GM18861 (cell line): ENCODE measurements at regions not wholly inside any gene's neighbourhood (a gene's known extent, or its start where the extent isn't known, plus 50 kb on each side); places are given as distances from the start of the nearest gene placed in this dataset.

ENCODE experiments used
- ATAC-seq: cut with Tn5 transposase; IDR thresholded peaks from one replicate; pipeline ENCODE4 v1.9.1; 2021; ENCODE audit not compliant: unreplicated experiment

- ATAC-seq: no peak
These were observed 150.2 kb upstream of the GSE1 start for GRCh38 chr16:85462714-85463611.

GRCh38 chr16:85463672-85464382, 149.3 kb upstream of the GSE1 start:
- ATAC-seq: no peak

DNA sequence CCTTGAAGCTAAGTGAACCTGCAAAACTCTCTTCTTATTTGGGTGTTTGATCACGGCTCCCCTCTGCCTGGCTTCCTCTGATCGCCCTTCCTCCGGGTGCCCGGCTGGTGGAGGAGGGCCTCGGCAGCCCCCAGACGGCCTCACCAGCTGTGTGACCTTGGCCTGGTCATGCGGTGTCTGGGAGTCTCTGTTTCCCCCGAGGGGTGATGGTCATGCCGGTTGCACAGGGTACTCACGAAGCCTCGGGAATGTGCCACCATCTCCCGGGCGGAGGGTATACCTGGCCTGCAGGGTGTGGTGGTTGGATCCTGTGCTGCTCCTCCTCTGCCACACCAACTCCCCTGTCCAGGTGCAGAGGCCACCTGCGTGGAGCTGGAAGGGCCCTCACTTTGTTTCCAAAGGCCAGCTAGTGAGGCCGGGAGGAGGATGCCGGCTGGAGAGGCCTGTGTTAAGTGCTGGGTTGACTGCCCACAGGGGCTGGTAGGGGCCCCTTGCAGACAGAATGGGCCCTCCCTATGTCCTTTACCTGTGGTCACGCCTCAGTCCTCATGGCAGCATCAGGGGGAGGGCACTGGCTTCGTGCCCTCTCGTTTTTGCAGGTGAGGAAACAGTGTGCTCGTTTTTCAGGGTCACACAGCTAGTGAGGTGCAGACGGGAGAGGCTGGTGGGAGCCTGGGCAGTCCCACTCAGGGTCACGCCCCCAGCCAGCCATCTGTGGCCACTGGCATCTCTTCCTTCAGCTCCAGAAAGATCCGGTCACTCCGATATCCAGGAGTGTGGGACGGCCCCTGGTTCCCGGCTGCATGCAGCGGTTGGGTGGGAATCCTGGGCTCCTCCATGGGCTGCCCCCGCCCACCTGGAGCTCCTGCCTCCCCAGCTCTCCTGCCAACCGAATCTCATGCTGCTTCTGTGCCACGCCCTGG, 148.5 kb upstream of the GSE1 start:
- no peak for ATAC-seq

- no peak for ATAC-seq
These were observed 147.5 kb upstream of the GSE1 start for GRCh38 chr16:85465328-85466303.

DNA sequence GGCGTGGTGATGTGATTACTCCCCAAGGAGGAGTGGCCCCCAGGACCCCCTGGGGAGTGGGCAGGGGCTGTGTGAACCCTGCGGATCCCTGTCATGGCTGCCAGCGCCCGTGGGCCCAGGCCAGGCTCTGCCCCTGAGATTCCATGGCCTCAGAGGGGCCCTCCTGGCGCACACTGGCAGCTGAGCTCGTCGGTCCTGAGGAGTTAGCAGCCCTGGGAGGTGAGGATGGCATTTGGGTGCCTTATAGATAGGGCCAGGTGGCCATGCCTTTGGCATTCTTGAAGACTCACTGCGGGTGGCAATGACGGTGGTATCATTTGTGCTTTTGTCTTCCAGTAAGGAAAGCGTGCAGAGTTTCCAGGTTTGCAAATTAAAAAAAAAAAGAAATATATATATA, 146.8 kb upstream of the GSE1 start:
- ATAC-seq: no peak

DNA sequence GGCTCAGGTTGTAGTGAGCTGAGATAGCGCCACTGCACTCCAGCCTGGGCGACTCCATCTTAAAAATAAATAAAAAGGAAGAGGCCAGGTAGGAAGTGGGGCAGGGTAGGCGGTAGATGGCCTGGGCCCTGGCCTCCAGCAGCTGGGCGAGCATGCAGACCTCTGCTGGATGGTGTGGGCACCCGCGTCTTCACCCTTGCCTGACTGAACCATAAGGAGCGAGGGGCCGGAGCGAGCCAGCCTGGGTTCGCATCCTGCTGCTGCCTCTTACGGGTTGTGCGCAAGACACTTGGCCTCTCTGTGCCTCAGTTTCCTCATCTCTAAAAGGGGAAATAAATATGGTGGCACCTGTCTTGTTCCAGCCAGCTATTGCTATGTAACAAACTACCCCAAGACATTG, 146.1 kb upstream of the GSE1 start:
- ATAC-seq: no peak

GRCh38 chr16:85469929-85470590, 143.1 kb upstream of the GSE1 start:
- ATAC-seq: no peak

- ATAC-seq: no peak
These were observed 142.2 kb upstream of the GSE1 start for GRCh38 chr16:85470873-85471272.

- ATAC-seq: no peak
These were observed 141.4 kb upstream of the GSE1 start for GRCh38 chr16:85471469-85472431.

DNA sequence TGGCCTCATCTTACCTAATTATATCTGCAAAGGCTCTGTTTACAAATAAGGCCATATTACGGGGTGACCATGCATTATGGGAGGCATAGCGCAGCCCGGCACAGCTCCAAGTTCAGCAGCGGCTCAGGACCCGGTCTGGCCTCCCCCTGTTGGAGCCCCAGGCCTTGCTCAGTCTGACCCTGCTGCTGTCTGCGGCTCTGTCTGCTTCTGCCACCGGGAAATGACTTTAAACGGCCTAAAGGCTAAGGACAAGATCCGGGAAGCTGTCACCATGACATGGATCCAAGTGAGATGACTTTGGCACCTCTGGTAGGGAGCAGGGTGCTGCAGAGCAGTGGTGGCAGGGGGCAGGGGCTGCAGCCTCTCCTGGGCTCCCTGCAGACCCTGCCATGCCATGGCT, 140.6 kb upstream of the GSE1 start:
- ATAC-seq: no peak

- ATAC-seq: no peak
These were observed 139.8 kb upstream of the GSE1 start for GRCh38 chr16:85473323-85473722.

- ATAC-seq: no peak
These were observed 139.1 kb upstream of the GSE1 start for GRCh38 chr16:85473909-85474620.

- ATAC-seq: no peak
These were observed 138.4 kb upstream of the GSE1 start for GRCh38 chr16:85474621-85475217.

DNA sequence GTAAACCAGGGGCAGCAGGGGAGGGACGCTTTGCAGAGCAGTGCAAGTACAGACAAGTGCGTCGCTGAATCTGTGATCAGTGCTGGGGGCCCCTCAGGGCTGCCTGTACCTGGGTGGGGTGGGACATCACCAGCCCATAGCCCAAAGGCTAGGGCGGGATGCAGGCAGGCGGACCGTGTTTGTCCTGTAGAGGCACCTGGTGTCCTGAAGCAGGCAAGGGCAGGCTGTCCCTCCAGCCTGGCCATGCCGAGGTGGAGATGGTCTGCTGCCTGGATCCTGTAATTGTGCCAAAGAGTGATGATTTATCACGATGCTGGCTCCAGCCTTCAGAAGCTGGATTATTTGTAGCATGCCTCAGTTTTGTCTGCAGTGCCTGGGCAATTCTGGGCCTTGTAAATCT, 137.9 kb upstream of the GSE1 start:
- no peak for ATAC-seq

DNA sequence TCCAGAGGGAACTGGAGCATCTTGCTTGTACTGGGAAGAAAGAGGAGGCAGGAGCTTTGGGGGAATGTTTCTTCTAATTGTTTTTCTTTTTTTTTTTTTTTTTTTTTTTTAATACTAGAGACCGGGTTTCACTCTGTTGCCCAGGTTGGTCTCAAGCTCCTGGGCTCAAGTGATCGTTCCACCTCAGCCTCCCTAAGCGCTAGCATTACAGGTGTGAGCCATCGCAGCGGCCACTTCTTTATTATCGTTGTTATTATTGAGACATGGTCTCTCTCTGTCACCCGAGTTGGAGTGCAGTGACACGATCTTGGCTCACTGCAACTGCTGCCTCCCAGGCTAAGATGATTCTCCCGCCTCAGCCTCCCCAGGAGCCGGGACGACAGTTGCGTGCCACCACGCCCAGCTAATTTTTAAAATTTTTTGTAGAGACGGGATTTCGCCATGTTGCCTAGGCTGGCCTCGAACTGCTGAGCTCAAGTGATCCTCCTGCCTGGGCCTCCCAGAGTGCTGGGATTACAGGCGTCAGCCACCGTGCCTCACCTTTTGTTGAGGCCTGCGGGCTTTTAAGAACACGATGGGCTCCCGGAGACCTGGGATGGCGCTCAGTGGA, 137.3 kb upstream of the GSE1 start:
- ATAC-seq: no peak

DNA sequence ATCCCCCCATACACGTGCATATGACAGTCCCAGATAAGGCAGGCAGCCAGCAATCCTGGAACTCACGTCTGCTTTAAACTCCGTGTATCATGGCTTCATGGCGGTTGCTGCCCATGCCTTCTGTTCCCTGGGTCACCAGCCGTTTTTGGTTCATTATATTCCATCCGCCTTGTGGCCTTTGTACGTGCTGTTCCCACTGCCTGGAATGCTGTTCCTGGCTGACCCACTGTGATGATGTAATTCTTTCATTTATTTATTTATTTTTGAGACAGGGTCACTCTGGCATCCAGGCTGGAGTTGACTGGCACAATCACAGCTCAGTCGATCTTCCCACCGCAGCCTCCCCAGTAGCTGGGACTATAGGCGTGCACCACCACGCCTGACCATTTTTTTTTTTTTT, 136.7 kb upstream of the GSE1 start:
- ATAC-seq: no peak

DNA sequence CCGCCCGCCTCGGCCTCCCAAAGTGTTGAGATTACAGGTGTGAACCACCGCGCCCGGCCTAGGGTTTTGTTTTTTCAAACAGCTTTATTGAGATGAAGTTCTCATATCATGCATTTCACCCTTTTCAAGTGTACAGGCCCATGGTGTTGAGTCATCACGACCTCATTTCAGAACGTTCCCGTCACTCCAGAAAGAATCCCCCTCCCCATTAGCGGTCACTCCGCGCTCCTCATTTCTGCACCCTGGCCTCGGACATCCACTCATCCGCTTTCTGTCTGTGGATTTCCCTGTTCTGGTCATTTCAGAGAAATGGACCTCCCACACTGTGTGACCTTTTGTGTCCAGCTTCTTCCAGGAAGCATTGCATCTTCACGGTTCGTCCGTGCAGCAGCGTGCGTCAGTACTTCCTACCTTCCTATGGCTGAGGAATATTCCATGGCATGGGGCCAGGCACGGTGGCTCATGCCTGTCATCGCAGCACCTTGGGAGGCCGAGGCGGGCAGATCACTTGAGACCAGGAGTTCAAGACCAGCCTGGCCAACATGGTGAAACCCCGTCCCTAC, 135.2 kb upstream of the GSE1 start:
- no peak for ATAC-seq
